ENCODE measurements at regions not wholly inside any gene's neighbourhood (a gene's known extent, or its start where the extent isn't known, plus 50 kb on each side); places are given as distances from the start of the nearest gene placed in this dataset.

DNA sequence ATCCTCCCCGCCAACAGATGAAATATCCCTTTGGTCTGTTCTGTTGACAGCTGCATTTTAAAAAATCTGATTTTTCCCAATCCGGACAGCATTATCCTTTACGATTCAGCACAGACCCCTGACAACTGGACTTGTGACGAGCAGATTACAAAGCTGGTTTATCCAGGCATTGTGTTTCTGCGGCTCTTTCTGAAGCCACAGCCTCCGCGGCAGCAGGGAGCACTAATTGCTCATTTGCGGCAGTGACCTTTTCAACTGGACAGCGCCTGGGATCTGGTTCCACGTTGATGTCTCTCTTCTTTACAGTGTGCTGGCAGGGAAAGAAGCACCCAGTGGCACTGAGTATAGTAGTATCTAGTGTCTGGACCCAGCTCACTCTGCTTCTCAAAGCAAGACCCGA is 351.2 kb downstream of the ZNF608 start:
- no peak for DNase-seq (ENCODE audit: low read depth)

DNA sequence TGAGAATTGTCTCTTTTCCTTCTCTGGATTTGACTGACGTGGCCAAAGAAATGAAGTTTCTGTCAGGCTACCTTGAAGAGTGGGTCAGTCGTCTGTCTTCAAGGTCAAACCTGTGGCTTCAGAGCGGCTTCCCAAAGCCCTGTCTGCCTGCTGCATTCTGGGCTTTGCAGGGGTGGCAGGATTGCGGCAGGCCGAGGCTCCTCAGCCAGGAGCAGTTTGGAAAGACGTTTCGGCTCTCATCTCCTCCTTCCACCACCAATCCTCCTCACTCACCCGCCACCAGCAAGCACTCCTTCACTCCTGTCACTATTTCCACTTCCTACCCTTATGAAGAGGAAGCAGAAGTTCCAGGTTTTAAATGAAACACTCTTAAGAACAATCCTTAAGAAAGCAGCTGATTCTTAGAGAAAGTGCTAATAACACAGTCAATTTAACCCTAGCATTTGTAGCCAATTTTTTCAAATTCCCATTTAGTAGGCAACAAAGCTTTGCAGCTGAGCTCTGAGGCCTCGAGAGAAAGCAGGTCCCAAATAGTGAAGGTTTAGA is 351.7 kb downstream of the ZNF608 start:
- DNase-seq (ENCODE audit: low read depth), result no peak

DNA sequence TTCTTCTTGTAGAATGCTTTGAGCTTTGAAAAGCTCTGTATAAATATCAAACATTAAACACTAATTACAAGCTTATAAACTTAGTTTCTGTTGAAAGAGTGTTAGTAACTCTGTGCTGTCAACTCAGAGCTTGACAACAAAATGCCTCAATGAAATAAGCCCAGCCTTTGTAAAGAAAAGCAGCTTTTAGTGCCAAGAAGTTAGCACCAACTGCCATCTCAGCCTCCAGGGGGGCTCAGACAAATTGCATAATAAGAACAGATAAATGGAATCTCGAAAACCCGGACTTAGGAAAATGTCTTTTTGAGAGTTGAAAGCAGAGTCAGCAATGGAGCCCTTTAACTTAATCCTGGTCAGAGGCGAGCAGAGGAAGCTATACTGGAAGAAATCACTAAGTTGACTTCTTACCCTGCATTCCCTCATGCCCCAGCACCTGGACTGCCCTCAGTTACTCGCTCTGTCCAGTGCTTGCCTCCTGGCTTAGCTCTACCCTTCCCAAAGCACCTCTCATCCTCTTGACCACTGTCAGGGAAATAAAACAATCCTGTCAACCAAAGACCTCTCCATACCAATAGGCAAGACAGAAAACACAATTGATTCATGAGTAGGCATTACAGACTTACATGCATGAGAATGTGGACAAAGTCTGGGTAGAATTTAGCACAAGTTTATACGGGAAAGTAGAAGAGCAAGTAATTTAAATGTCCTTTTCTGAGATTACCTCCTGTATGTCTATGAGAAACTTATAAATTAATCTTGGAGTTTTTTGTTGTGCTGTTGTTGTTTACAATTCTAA is 352.7 kb downstream of the ZNF608 start:
- no peak for DNase-seq (ENCODE audit: low read depth)

DNA sequence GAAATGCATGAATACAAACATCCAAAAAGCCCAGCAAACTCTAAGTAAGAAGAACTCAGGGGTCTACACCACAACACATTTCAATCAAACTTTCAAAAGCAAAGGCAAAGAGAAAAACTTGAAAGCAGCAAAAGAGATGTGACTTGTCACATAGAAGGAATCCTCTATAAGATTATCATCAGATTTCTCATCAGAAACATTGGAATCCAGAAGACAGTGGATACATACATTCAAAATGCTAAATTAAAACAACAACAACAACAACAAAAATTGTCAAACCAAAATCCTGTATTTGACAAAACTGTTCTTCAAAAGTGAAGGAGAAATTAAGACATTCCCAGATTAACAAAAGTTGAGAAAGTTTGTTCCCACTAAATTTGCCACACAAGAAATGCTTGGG is 362.7 kb downstream of the ZNF608 start:
- no peak for DNase-seq (ENCODE audit: low read depth)

DNA sequence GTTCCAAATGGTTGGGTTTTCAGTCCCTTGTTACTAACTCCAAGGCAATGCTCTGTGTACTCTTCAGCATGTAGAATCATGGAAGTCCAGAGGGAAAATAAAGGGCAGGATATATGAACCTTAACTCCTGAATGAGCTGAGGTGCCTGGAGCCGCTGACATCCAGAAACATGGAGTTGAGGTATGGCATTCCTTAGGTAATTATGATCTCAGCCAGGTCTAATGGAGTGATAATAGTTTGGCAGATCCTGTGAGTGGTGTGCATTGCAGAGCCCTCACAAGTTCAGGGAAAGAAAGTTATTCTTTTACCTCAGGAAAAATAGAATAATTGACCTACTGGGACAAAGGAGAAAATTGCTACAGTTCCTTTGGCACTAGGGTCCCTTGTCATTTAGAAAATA is 369.1 kb downstream of the ZNF608 start:
- no peak for DNase-seq (ENCODE audit: low read depth)

DNA sequence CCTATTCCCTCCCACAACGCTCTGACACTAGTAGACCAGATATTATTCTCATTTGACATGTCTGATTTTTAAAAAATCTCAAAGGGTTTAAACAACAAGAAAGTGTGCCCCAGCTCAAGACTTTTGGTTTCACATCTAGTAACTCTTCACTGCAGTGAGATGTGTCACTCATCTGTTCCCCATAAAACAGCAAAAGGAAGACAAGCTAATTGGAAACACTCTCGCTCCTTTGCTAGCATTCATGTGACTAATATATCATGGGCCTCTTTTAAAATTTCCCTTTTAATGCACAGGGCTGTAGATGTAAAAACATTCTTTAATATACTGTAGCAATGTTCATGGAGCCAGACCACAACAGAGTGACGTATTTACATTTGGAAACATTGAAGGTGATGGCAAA is 372.6 kb downstream of the ZNF608 start:
- no peak for DNase-seq (ENCODE audit: low read depth)

DNA sequence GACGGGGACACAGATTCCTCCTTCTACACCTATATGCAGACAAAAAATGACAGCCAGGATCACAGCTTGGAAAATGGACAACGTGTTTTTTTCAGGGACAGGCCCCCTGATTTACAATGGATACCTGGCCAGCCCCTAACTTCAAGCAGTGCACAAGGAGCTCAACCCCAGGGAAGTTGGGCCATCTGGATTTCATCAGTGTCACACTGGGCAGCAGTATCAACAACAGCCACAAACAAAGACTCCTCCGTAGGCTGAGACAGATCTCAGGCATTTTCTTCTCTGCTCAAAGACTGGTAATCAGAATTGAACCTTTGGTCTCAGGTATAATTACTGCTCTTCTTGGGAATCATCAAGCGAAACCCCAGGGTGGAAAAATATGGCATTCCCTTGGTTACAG is 374.0 kb downstream of the ZNF608 start:
- DNase-seq (ENCODE audit: low read depth), result no peak

DNA sequence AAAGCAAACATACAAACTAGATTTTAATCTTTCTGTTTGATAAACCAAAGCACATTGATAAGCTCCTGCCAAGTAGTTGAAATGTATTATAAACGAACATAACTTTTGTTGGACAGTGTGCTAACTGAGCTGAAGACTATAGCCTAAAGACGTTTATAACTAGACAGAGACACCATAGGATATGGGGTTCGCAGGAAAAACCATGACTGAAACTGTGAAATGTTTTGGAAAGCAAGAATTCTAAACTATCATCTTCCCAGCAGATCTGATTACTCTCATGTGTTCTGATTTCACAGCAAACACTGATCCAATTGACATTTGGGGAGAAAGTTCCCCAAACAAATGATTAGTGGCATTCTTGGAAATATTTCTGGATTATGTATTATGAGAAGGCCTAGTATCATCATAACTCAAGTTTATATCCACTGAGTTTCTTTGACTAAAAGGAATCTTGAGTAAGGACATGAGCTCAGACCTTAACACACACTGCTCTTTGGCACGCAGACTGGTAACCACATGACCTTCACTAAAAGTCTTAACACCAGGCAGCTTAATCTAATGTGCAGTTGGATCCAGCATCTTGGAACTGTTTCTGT is 375.2 kb downstream of the ZNF608 start:
- peak; percentile 9 for DNase-seq (ENCODE audit: low read depth)

DNA sequence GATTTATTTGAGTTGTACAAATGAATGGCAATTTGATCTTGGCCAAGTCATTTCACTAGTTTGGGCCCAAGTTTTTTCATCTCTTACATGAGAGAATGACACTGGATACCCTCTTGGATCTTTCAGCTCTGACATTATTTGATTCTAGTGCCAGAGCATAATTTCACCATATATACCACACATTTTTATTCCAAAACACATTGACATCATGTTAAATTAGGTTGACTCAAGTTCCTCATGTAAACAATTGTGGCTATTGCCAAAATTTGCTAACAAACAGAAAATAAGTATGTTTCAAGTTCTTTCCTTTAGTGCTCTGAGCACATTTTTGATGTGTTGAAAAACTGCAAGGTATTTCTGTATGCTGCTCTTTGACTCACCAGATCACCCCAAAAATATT is 375.8 kb downstream of the ZNF608 start:
- no peak for DNase-seq (ENCODE audit: low read depth)

DNA sequence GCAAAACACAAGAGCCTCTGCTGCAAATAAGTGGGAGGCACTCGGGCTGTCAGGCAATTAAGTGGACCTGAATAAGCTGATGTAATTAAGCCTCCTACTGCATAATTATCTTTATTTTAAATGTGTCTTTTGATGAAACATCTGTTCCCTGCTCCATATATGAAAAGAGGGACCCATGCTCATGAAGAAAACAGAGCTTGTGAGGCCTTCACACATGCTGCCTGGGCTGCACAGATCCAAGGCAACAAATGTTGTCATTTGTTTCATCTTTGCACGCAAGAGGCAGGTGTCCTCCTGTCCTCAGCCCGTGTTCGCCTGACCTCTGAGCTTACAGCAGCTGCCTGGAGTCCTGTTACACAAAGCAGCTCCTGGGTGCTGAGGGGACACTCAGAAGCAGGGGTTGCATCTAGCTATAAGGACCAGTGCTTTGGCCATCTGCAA is 381.1 kb downstream of the ZNF608 start:
- DNase-seq (ENCODE audit: low read depth), result peak; percentile 90

DNA sequence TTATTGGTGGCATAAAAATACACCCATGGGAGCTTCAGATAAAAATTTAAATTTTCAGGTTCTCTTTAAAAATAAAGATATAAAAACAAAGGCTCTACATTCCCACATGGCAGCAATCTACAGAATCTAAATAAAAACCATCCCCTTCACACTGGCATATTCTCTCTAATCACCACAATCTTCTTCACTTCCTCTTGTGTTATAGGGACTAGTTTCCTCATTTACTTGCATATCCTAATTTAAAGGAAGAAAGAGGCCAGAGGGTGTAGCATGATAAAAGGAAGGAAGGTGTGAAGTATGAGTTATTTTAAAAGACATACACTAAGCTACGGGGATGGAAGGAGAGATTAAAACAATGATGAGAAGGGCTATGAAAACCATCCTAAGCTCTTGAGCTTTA is 390.5 kb downstream of the ZNF608 start:
- no peak for DNase-seq (ENCODE audit: low read depth)

DNA sequence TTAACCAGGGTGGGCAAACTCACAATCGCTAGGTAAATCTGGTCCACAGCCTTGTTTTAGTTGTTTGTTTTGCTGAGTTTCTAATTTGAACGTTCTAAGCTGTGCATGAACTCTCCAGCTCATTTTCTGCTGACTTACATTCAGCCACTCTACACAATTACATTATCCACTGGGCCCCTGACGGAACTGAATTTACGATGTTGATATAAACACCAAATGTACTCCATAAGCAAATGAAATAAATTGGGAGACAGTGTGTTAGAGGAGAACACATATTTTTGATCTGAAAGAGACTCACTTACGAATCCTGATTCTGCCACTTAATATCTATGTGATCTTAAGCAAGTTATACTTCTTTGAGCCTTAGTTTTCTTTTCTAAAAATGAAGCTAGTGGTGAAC is 393.4 kb downstream of the ZNF608 start:
- no peak for DNase-seq (ENCODE audit: low read depth)

DNA sequence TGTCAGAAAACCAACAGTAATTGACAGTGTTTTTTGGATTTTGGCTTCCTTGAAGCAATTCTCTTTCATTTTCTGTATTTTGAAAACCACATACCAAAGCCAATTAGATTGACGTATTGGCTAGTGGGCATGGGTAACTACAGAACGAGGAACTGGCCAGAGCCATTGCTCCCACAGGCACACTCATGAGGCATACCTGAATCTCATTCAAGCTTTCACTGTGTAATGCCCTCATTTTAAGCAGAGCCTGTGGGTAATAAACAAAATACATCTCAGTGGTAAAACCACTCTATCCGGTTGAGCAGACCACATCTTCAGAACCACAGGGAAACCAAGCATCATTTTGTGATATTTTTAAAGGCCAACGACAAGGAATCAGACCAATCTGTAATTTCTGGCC is 394.1 kb downstream of the ZNF608 start:
- no peak for DNase-seq (ENCODE audit: low read depth)

DNA sequence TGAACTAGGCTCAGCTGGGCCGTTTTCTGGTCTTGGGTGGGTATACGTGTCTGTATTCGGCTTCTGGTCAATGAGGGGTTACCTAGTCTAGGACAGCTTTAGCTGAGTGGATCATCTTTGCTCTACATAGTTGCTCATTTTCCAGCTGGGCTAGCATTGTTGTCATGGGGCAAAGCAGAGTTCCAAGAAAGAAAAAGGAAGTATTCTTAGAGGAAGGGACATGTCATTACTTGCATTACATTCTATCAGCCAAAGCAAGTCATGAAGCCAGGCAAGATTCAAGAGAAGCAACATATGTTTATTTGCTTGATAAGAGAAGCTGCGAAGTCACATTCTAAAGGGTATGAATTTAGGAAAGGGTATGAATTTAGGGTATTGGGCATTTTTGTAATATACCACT is 396.5 kb downstream of the ZNF608 start:
- DNase-seq (ENCODE audit: low read depth), result no peak

DNA sequence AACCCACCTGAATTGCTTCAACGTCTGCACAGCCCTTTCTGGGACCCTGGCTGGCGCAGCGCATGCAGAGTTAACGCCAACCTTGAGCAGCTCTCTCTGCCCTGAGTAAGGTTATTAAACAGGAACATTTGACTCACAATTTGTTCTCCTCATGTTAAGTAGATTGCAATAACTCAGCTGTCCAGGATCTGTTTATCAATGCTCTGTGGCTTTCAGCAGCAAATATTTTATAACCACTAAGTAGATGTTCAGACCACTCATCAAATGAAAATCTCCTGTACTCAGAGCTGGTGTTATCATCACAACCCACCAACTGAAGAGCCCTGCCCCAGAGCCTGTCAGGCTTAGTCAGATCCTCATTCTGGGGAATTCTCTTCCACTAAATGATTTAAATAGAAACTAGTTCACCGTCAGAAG is 403.0 kb downstream of the ZNF608 start:
- peak; percentile 93 for DNase-seq (ENCODE audit: low read depth)

DNA sequence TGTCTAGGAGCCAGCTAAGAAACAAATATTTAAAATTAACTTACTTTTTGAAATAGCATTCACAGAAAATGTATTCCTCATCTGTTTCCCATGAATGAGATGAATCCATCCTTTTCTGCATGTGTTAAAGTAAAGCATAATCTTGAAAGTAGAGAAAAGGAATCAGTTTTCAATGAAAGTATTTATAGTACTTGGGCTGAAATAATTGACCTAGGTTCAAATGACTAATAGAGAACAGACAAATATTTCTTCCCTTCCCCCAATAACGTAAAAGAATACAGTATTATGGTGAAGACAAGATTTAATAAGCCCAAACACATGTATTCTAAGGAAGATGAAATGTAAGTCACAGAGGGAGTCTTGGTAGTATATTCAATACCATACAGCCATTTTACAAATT is 403.5 kb downstream of the ZNF608 start:
- DNase-seq (ENCODE audit: low read depth), result no peak

DNA sequence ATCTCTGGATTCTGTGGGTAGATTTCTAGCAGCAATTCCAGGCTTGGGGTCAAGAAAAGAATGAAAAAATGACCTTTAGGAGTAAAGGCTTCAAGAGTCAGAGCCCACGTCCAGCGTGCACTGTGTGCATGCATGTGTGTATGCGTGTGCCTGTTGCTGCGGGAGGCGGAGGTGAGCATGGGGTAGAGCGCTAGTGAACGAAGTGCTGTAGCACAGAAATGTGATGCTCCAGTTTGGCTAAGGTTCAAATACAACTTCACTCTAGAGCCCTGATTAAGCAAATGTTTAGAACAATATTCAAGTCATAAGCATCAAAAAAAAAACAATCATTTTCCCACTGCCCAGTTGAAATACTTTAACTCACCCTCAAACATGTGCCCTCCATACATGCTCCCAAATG is 403.9 kb downstream of the ZNF608 start:
- DNase-seq (ENCODE audit: low read depth), result no peak

DNA sequence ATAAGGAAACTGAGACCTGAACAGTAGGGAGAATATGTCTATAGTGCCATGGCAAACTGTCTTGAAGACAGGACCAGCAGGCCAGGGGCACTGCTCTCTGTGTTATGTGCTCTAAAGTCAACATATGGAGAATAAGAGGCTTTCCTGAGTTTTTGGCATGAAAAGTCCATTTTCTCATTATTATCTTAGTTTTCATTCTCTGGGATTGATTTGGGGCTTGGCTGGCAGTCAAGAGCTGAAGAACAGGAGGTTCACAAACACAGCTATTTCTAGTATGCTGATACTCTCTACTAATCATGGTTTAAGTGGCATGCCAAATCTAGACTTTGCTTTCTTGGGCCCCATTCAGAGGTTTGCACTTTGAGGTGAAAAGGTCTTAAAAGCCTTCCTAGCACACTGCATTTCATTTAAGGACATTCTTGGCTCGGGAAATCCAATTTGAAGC is 404.4 kb downstream of the ZNF608 start:
- peak; percentile 47 for DNase-seq (ENCODE audit: low read depth)

DNA sequence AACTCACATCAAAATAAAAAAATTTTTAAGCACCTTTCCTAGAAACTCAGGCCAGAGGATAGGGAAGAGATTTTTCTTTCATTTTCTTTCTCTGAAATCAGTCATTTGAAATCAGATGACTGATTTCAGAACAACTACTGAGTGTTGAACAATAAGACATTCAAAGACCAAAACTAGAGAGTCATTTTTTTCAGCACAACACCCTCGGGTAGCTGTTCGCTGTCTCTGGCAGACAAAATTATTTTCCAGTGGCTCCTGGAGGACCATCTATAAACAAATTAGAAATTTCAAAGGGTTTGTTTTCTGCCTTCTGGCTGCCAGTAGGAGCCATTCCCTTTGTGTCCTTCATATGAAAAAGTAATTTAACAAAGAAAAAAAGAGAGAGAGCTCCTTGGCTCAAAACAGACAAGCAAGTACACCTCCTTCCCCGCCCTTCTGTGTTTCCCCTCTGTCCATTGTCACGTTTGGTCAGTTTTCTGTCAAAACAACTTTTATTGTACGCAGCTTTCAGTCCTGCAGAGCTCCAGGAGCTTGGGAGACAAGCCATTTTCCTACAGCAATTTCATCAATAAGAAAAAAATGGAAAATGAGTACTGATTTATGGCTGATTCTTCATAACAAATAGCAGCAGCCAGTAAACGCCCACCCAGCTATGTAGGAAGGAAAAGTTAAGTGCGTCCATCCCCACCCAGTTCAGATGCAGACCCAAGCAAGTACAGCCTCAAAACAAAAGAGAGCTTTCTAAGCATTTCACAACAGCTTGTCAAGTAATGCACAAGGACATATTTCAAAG is 405.2 kb downstream of the ZNF608 start:
- DNase-seq (ENCODE audit: low read depth), result no peak

DNA sequence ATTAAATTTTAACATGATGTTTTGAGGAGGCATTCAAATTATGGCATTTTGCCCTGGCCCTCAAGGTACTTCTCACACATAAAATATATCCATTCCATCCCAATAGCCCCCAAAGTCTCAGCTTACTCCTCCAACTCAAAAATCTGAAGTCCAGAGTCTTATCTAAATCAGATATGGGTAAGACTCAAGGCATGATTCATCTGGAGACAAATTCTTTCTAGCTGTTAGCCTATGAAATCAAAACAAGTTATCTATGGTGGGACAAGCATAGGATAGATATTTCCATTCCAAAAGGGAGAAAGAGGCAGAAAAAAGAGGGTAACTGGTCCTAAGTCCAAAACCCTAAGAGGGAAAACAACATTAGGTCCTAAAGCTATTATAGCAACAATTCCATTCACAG is 408.4 kb downstream of the ZNF608 start:
- DNase-seq (ENCODE audit: low read depth), result no peak

DNA sequence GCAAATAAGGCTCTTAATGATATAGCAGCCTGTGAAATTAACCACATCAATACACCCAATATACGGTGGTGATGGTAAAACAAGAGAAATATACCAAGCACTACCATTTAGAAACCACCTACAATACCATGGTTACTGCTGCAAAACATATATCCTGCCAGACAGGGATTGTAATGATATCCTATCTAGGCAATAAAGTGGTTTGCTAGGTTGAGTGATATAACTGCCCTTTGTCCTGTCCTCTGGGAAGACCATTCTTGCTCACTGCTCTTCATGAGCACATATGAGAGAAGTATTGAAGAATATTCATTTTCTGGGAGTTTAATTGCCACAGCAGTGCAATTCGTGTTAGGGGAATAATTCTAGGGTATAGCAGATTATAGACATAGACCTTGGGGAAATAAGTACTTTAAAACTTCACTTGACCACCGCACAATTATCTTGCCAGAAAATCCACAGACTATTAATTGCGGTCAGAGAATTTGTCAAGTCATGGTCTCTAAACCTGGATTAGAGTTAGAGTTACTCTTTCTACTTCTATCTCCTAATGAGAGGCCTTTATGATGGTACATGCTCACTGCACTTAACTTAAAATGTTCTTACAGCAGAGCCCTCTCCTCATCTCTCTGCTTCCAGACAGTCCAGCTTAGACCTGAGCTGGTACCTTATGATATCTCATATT is 413.0 kb downstream of the ZNF608 start:
- DNase-seq (ENCODE audit: low read depth), result no peak
